Mesendoderm (in vitro differentiated cells): ENCODE measurements at regions not wholly inside any gene's neighbourhood (a gene's known extent, or its start where the extent isn't known, plus 50 kb on each side); places are given as distances from the start of the nearest gene placed in this dataset.

ENCODE experiments used
- DNase-seq: peaks from one replicate; pipeline ENCODE4 v3.0.0; 2013
- H2AK5ac ChIP-seq: 2 replicates; pipeline ENCODE4 v1.6.1; 2013; ENCODE audit warnings: low read length, inconsistent platforms
- H2BK120ac ChIP-seq: 2 replicates; pipeline ENCODE4 v1.6.1; 2013; ENCODE audit warnings: low read depth, mild to moderate bottlenecking, low read length, moderate library complexity, mixed read lengths
- H2BK15ac ChIP-seq: replicated peaks from 2 replicates; pipeline ENCODE4 v1.6.1; 2013; ENCODE audit warnings: low read depth, mild to moderate bottlenecking, moderate library complexity
- H2BK5ac ChIP-seq: 2 replicates; pipeline ENCODE4 v1.6.1; 2013; ENCODE audit warnings: low read length, inconsistent platforms
- H3K18ac ChIP-seq: 2 replicates; pipeline ENCODE4 v1.6.1; 2013; ENCODE audit warnings: mild to moderate bottlenecking, low read length, mixed read lengths
- H3K23ac ChIP-seq: one replicate; pipeline ENCODE4 v1.6.1; 2013; ENCODE audit warnings: low read length
- H3K27ac ChIP-seq: 2 replicates; pipeline ENCODE4 v1.5.1; 2013; ENCODE audit warnings: low read depth, mild to moderate bottlenecking, inconsistent platforms, low read length, moderate library complexity
- H3K27me3 ChIP-seq: 2 replicates; pipeline ENCODE4 v1.6.1; 2013; ENCODE audit warnings: low read length, control low read depth, mild to moderate bottlenecking, inconsistent platforms; ENCODE audit not compliant: insufficient read depth, poor library complexity
- H3K36me3 ChIP-seq: 2 replicates; pipeline ENCODE4 v1.6.1; 2013; ENCODE audit warnings: low read length, inconsistent platforms; ENCODE audit not compliant: control insufficient read depth, insufficient read depth
- H3K4ac ChIP-seq: one replicate; pipeline ENCODE4 v1.6.1; 2013; ENCODE audit warnings: low read depth, mild to moderate bottlenecking, low read length, moderate library complexity
- H3K4me1 ChIP-seq: 2 replicates; pipeline ENCODE4 v1.6.1; 2013; ENCODE audit warnings: low read depth, low read length, inconsistent platforms; ENCODE audit not compliant: control insufficient read depth
- H3K4me2 ChIP-seq: 2 replicates; pipeline ENCODE4 v1.6.1; 2013; ENCODE audit warnings: low read length
- H3K4me3 ChIP-seq: 2 replicates; pipeline ENCODE4 v1.5.1; 2013; ENCODE audit warnings: mild to moderate bottlenecking, low read length
- H3K56ac ChIP-seq: one replicate; pipeline ENCODE4 v1.6.1; 2013; ENCODE audit warnings: low read length
- H3K79me1 ChIP-seq: 2 replicates; pipeline ENCODE4 v1.6.1; 2013; ENCODE audit warnings: low read length, inconsistent platforms
- H3K79me2 ChIP-seq: 2 replicates; pipeline ENCODE4 v1.6.1; 2013; ENCODE audit warnings: mild to moderate bottlenecking, low read length; ENCODE audit not compliant: control insufficient read depth, insufficient read depth
- H3K9ac ChIP-seq: 2 replicates; pipeline ENCODE4 v1.6.1; 2013; ENCODE audit warnings: low read length, inconsistent platforms
- H4K5ac ChIP-seq: one replicate; pipeline ENCODE4 v1.6.1; 2013; ENCODE audit warnings: low read length
- H4K8ac ChIP-seq: one replicate; pipeline ENCODE4 v1.6.1; 2013; ENCODE audit warnings: low read depth, mild to moderate bottlenecking, control low read depth, low read length, moderate library complexity
- WGBS: extraction: QIAGEN DNeasy Blood & Tissue Kit; methylation state at CpG from one replicate; pipeline ENCODE4 v1.1.7; 2013; ENCODE audit warnings: low lambda C conversion rate, missing lambda C conversion rate; ENCODE audit not compliant: insufficient coverage; ENCODE audit errors: extremely low coverage; 5-methylcytosine and 5-hydroxymethylcytosine counted together

GRCh38 chr10:23696476-23696875, 257.6 kb downstream of the OTUD1 start:
- Histone ChIP-seq H3K79me2 (no peaks in the 10 kb centered on the region), H3K18ac (no peak overlapping the region), H2BK120ac (no peak overlapping the region), H3K4me1 (no peaks in the 10 kb centered on the region), H3K9ac (no peak overlapping the region), H2BK15ac (no peak overlapping the region), H3K4me2 (no peak overlapping the region), H3K23ac (no peak overlapping the region), H4K5ac (no peak overlapping the region), H3K79me1 (no peaks in the 10 kb centered on the region), H3K27me3 (peaks cover 33% of the 10 kb centered on the region), H4K8ac (no peak overlapping the region), H2AK5ac (no peak overlapping the region), H3K56ac (no peak overlapping the region), H3K4ac (no peak overlapping the region), H3K4me3 (no peak overlapping the region), H3K36me3 (no peaks in the 10 kb centered on the region), H2BK5ac (no peak overlapping the region), H3K27ac (no peak overlapping the region)
- peak; percentile 1 for DNase-seq
- no CpG with 5 or more reads among the region's 3 CpGs for WGBS

GRCh38 chr10:23702977-23703414, 264.1 kb downstream of the OTUD1 start:
- no peak overlapping the region for H4K5ac ChIP-seq
- no peak overlapping the region for H2BK5ac ChIP-seq
- no peak overlapping the region for H2BK120ac ChIP-seq
- no peaks in the 10 kb centered on the region for H3K36me3 ChIP-seq
- no peak overlapping the region for H3K4me3 ChIP-seq
- no peaks in the 10 kb centered on the region for H3K79me2 ChIP-seq
- H3K4me1 ChIP-seq: no peaks in the 10 kb centered on the region
- peak; percentile 92 for DNase-seq
- H3K27me3 ChIP-seq: no peaks in the 10 kb centered on the region
- WGBS: no CpG with 5 or more reads among the region's 9 CpGs
- H3K18ac ChIP-seq: no peak overlapping the region
- H3K27ac ChIP-seq: no peak overlapping the region
- H3K79me1 ChIP-seq: no peaks in the 10 kb centered on the region
- H3K4me2 ChIP-seq: no peak overlapping the region
- H3K23ac ChIP-seq: no peak overlapping the region
- no peak overlapping the region for H3K56ac ChIP-seq
- H2BK15ac ChIP-seq: no peak overlapping the region
- no peak overlapping the region for H3K4ac ChIP-seq
- no peak overlapping the region for H2AK5ac ChIP-seq
- H3K9ac ChIP-seq: no peak overlapping the region
- no peak overlapping the region for H4K8ac ChIP-seq

GRCh38 chr10:23715363-23715762, 276.5 kb downstream of the OTUD1 start:
- H2BK5ac ChIP-seq: no peak overlapping the region
- no peak overlapping the region for H3K4me2 ChIP-seq
- H3K27ac ChIP-seq: no peak overlapping the region
- no peak overlapping the region for H3K4ac ChIP-seq
- H3K79me2 ChIP-seq: no peaks in the 10 kb centered on the region
- DNase-seq: no peak
- no peak overlapping the region for H3K23ac ChIP-seq
- H3K9ac ChIP-seq: no peak overlapping the region
- H2AK5ac ChIP-seq: no peak overlapping the region
- H3K4me3 ChIP-seq: no peak overlapping the region
- no CpG with 5 or more reads among the region's 1 CpG for WGBS
- no peaks in the 10 kb centered on the region for H3K36me3 ChIP-seq
- no peaks in the 10 kb centered on the region for H3K4me1 ChIP-seq
- H3K18ac ChIP-seq: no peak overlapping the region
- no peak overlapping the region for H3K56ac ChIP-seq
- no peak overlapping the region for H2BK120ac ChIP-seq
- no peak overlapping the region for H2BK15ac ChIP-seq
- H4K5ac ChIP-seq: no peak overlapping the region
- H3K79me1 ChIP-seq: no peaks in the 10 kb centered on the region
- H4K8ac ChIP-seq: no peak overlapping the region
- H3K27me3 ChIP-seq: no peaks in the 10 kb centered on the region

- Histone ChIP-seq H2AK5ac (no peak overlapping the region), H3K4me3 (no peak overlapping the region), H3K27me3 (no peaks in the 10 kb centered on the region), H2BK120ac (no peak overlapping the region), H3K56ac (no peak overlapping the region), H4K5ac (no peak overlapping the region), H3K79me1 (no peaks in the 10 kb centered on the region), H2BK5ac (no peak overlapping the region), H3K9ac (no peak overlapping the region), H2BK15ac (no peak overlapping the region), H3K23ac (no peak overlapping the region), H3K4ac (no peak overlapping the region), H3K79me2 (no peaks in the 10 kb centered on the region), H3K27ac (no peak overlapping the region), H3K18ac (no peak overlapping the region), H3K4me1 (no peaks in the 10 kb centered on the region), H3K36me3 (no peaks in the 10 kb centered on the region), H4K8ac (no peak overlapping the region), H3K4me2 (no peak overlapping the region)
- no CpG with 5 or more reads among the region's 2 CpGs for WGBS
- no peak for DNase-seq
Measured at GRCh38 chr10:23717913-23718312, 279.0 kb downstream of the OTUD1 start.

GRCh38 chr10:23718946-23719345, 280.1 kb downstream of the OTUD1 start:
- Histone ChIP-seq H4K5ac (no peak overlapping the region), H2BK15ac (no peak overlapping the region), H2AK5ac (no peak overlapping the region), H2BK120ac (no peak overlapping the region), H4K8ac (no peak overlapping the region), H3K4me2 (no peak overlapping the region), H3K27ac (no peak overlapping the region), H3K36me3 (no peaks in the 10 kb centered on the region), H3K79me1 (no peaks in the 10 kb centered on the region), H2BK5ac (no peak overlapping the region), H3K9ac (no peak overlapping the region), H3K4me1 (no peaks in the 10 kb centered on the region), H3K27me3 (no peaks in the 10 kb centered on the region), H3K79me2 (no peaks in the 10 kb centered on the region), H3K4ac (no peak overlapping the region), H3K18ac (no peak overlapping the region), H3K23ac (no peak overlapping the region), H3K56ac (no peak overlapping the region), H3K4me3 (no peak overlapping the region)
- no peak for DNase-seq
- WGBS: no CpG with 5 or more reads among the region's 3 CpGs

- H2AK5ac ChIP-seq: no peak overlapping the region
- DNase-seq: no peak
- no peak overlapping the region for H3K56ac ChIP-seq
- no peaks in the 10 kb centered on the region for H3K27me3 ChIP-seq
- H3K18ac ChIP-seq: no peak overlapping the region
- no CpG with 5 or more reads among the region's 6 CpGs for whole genome bisulfite sequencing
- no peaks in the 10 kb centered on the region for H3K79me1 ChIP-seq
- no peak overlapping the region for H3K4me2 ChIP-seq
- no peak overlapping the region for H3K23ac ChIP-seq
- no peaks in the 10 kb centered on the region for H3K4me1 ChIP-seq
- no peak overlapping the region for H2BK120ac ChIP-seq
- H3K4me3 ChIP-seq: no peak overlapping the region
- no peak overlapping the region for H4K8ac ChIP-seq
- H2BK5ac ChIP-seq: no peak overlapping the region
- no peaks in the 10 kb centered on the region for H3K79me2 ChIP-seq
- no peak overlapping the region for H3K27ac ChIP-seq
- H4K5ac ChIP-seq: no peak overlapping the region
- no peak overlapping the region for H2BK15ac ChIP-seq
- no peak overlapping the region for H3K9ac ChIP-seq
- no peak overlapping the region for H3K4ac ChIP-seq
- H3K36me3 ChIP-seq: no peaks in the 10 kb centered on the region
Measured at GRCh38 chr10:23723796-23724195, 284.9 kb downstream of the OTUD1 start.
